ENCODE measurements at regions not wholly inside any gene's neighbourhood (a gene's known extent, or its start where the extent isn't known, plus 50 kb on each side); places are given as distances from the start of the nearest gene placed in this dataset.

- no peak for DNase-seq
Observed at GRCh38 chr11:127627629-127628457, 627.3 kb upstream of the KIRREL3 start.

GRCh38 chr11:127627204-127627603, 626.6 kb upstream of the KIRREL3 start:
- no peak for DNase-seq

GRCh38 chr11:127625402-127625801, 624.8 kb upstream of the KIRREL3 start:
- DNase-seq, result no peak

GRCh38 chr11:127624306-127624856, 623.8 kb upstream of the KIRREL3 start:
- DNase-seq, result no peak

- DNase-seq, result no peak
Observed at GRCh38 chr11:127622686-127623085, 622.1 kb upstream of the KIRREL3 start.

GRCh38 chr11:127620671-127621070, 620.1 kb upstream of the KIRREL3 start:
- no peak for DNase-seq

- no peak for DNase-seq
Observed at GRCh38 chr11:127619946-127620345, 619.4 kb upstream of the KIRREL3 start.

GRCh38 chr11:127618721-127619120, 618.2 kb upstream of the KIRREL3 start:
- DNase-seq, result no peak

- DNase-seq, result no peak
Observed at GRCh38 chr11:127616158-127616557, 615.6 kb upstream of the KIRREL3 start.

- DNase-seq, result no peak
Observed at GRCh38 chr11:127612607-127613006, 612.0 kb upstream of the KIRREL3 start.

- DNase-seq, result no peak
Observed at GRCh38 chr11:127609025-127609773, 608.6 kb upstream of the KIRREL3 start.

GRCh38 chr11:127607487-127608085, 607.0 kb upstream of the KIRREL3 start:
- DNase-seq, result no peak

GRCh38 chr11:127601578-127601977, 601.0 kb upstream of the KIRREL3 start:
- DNase-seq, result no peak

GRCh38 chr11:127600674-127601073, 600.1 kb upstream of the KIRREL3 start:
- DNase-seq, result no peak

- DNase-seq, result no peak
Observed at GRCh38 chr11:127598476-127598875, 597.9 kb upstream of the KIRREL3 start.

- no peak for DNase-seq
Observed at GRCh38 chr11:127596433-127596832, 595.9 kb upstream of the KIRREL3 start.

- DNase-seq, result no peak
Observed at GRCh38 chr11:127592371-127592770, 591.8 kb upstream of the KIRREL3 start.

GRCh38 chr11:127590314-127590713, 589.7 kb upstream of the KIRREL3 start:
- DNase-seq, result no peak

GRCh38 chr11:127588431-127588830, 587.9 kb upstream of the KIRREL3 start:
- DNase-seq, result no peak

GRCh38 chr11:127587511-127587910, 586.9 kb upstream of the KIRREL3 start:
- no peak for DNase-seq

GRCh38 chr11:127576210-127576609, 575.6 kb upstream of the KIRREL3 start:
- DNase-seq, result no peak

GRCh38 chr11:127574478-127574877, 573.9 kb upstream of the KIRREL3 start:
- DNase-seq, result no peak

GRCh38 chr11:127568891-127569290, 568.3 kb upstream of the KIRREL3 start:
- DNase-seq, result no peak
